ENCODE measurements at regions not wholly inside any gene's neighbourhood (a gene's known extent, or its start where the extent isn't known, plus 50 kb on each side); places are given as distances from the start of the nearest gene placed in this dataset.

GRCh38 chr2:219831957-219832356 lies 204.5 kb downstream of the SLC4A3 start:
- H3K9me3 ChIP-seq (ENCODE audit: control insufficient read depth, low read length) = no peaks in the 10 kb centered on the region
- H3K4me1 ChIP-seq (ENCODE audit: control insufficient read depth, insufficient read depth, low read length, poor library complexity, severe bottlenecking) = no peaks in the 10 kb centered on the region
- WGBS, 2 experiments (ENCODE audit: insufficient coverage in 2 of 2) = 92% methylated on average over 2 of the region's 2 CpGs

GRCh38 chr2:219832904-219833303 lies 205.5 kb downstream of the SLC4A3 start:
- Histone ChIP-seq H3K36me3 (ENCODE audit: control insufficient read depth, insufficient read depth, low read length) (no peaks in the 10 kb centered on the region), H3K27ac (ENCODE audit: low read depth, low read length, severe bottlenecking) (no peak overlapping the region), H3K4me1 (ENCODE audit: control insufficient read depth, insufficient read depth, low read length, poor library complexity, severe bottlenecking) (no peaks in the 10 kb centered on the region), H3K4me3 (ENCODE audit: extremely low read depth, insufficient read depth, low read length, poor library complexity, severe bottlenecking) (no peak overlapping the region), H3K9me3 (ENCODE audit: control insufficient read depth, low read length) (no peaks in the 10 kb centered on the region)
- WGBS, 2 experiments (ENCODE audit: insufficient coverage in 2 of 2) = 86 to 88% methylated on average over 1 of the region's 1 CpG

More at GRCh38 chr2:219831957-219832356, 204.5 kb downstream of the SLC4A3 start:
- no peaks in the 10 kb centered on the region for H3K36me3 ChIP-seq (ENCODE audit: control insufficient read depth, insufficient read depth, low read length)
- no peak overlapping the region for H3K4me3 ChIP-seq (ENCODE audit: extremely low read depth, insufficient read depth, low read length, poor library complexity, severe bottlenecking)
- H3K27ac ChIP-seq (ENCODE audit: low read depth, low read length, severe bottlenecking) = no peak overlapping the region

- 64 to 94% methylated on average over 1 to 3 of the region's 3 CpGs for WGBS, 2 experiments (ENCODE audit: insufficient coverage in 2 of 2)
- no peak overlapping the region for H3K4me3 ChIP-seq (ENCODE audit: extremely low read depth, insufficient read depth, low read length, poor library complexity, severe bottlenecking)
- H3K4me1 ChIP-seq (ENCODE audit: control insufficient read depth, insufficient read depth, low read length, poor library complexity, severe bottlenecking) = no peaks in the 10 kb centered on the region
- H3K27ac ChIP-seq (ENCODE audit: low read depth, low read length, severe bottlenecking) = no peak overlapping the region
- no peaks in the 10 kb centered on the region for H3K9me3 ChIP-seq (ENCODE audit: control insufficient read depth, low read length)
- no peaks in the 10 kb centered on the region for H3K36me3 ChIP-seq (ENCODE audit: control insufficient read depth, insufficient read depth, low read length)
Observed at GRCh38 chr2:219835493-219835892, 208.1 kb downstream of the SLC4A3 start.

GRCh38 chr2:219836647-219837177 lies 209.3 kb downstream of the SLC4A3 start:
- Histone ChIP-seq H3K9me3 (ENCODE audit: control insufficient read depth, low read length) (no peaks in the 10 kb centered on the region), H3K36me3 (ENCODE audit: control insufficient read depth, insufficient read depth, low read length) (no peaks in the 10 kb centered on the region), H3K4me1 (ENCODE audit: control insufficient read depth, insufficient read depth, low read length, poor library complexity, severe bottlenecking) (no peaks in the 10 kb centered on the region), H3K27ac (ENCODE audit: low read depth, low read length, severe bottlenecking) (no peak overlapping the region), H3K4me3 (ENCODE audit: extremely low read depth, insufficient read depth, low read length, poor library complexity, severe bottlenecking) (no peak overlapping the region)
- 88 to 90% methylated on average over 1 to 2 of the region's 4 CpGs for WGBS, 2 experiments (ENCODE audit: insufficient coverage in 2 of 2)

- 90 to 91% methylated on average over 3 of the region's 7 CpGs for whole genome bisulfite sequencing, 2 experiments (ENCODE audit: insufficient coverage in 2 of 2)
- H3K27ac ChIP-seq (ENCODE audit: low read depth, low read length, severe bottlenecking) = no peak overlapping the region
- H3K36me3 ChIP-seq (ENCODE audit: control insufficient read depth, insufficient read depth, low read length) = no peaks in the 10 kb centered on the region
- no peak overlapping the region for H3K4me3 ChIP-seq (ENCODE audit: extremely low read depth, insufficient read depth, low read length, poor library complexity, severe bottlenecking)
- no peaks in the 10 kb centered on the region for H3K9me3 ChIP-seq (ENCODE audit: control insufficient read depth, low read length)
- no peaks in the 10 kb centered on the region for H3K4me1 ChIP-seq (ENCODE audit: control insufficient read depth, insufficient read depth, low read length, poor library complexity, severe bottlenecking)
Observed at GRCh38 chr2:219844401-219845091, 217.1 kb downstream of the SLC4A3 start.

- no peak overlapping the region for H3K4me3 ChIP-seq (ENCODE audit: extremely low read depth, insufficient read depth, low read length, poor library complexity, severe bottlenecking)
- no peaks in the 10 kb centered on the region for H3K36me3 ChIP-seq (ENCODE audit: control insufficient read depth, insufficient read depth, low read length)
- 0% methylated on average over 1 of the region's 3 CpGs; no CpG with 5 or more reads in 1 of the 2 experiments for WGBS, 2 experiments (ENCODE audit: insufficient coverage in 2 of 2)
- H3K27ac ChIP-seq (ENCODE audit: low read depth, low read length, severe bottlenecking) = no peak overlapping the region
- no peaks in the 10 kb centered on the region for H3K9me3 ChIP-seq (ENCODE audit: control insufficient read depth, low read length)
- H3K4me1 ChIP-seq (ENCODE audit: control insufficient read depth, insufficient read depth, low read length, poor library complexity, severe bottlenecking) = no peaks in the 10 kb centered on the region
Observed at GRCh38 chr2:219848882-219849281, 221.5 kb downstream of the SLC4A3 start.

- Histone ChIP-seq H3K4me1 (ENCODE audit: control insufficient read depth, insufficient read depth, low read length, poor library complexity, severe bottlenecking) (no peaks in the 10 kb centered on the region), H3K4me3 (ENCODE audit: extremely low read depth, insufficient read depth, low read length, poor library complexity, severe bottlenecking) (no peak overlapping the region), H3K36me3 (ENCODE audit: control insufficient read depth, insufficient read depth, low read length) (no peaks in the 10 kb centered on the region), H3K9me3 (ENCODE audit: control insufficient read depth, low read length) (no peaks in the 10 kb centered on the region), H3K27ac (ENCODE audit: low read depth, low read length, severe bottlenecking) (no peak overlapping the region)
- 54 to 61% methylated on average over 2 to 4 of the region's 6 CpGs for WGBS, 2 experiments (ENCODE audit: insufficient coverage in 2 of 2)
Observed at GRCh38 chr2:219851169-219851568, 223.7 kb downstream of the SLC4A3 start.

- WGBS, 2 experiments (ENCODE audit: insufficient coverage in 2 of 2) = 76 to 77% methylated on average over 17 to 20 of the region's 22 CpGs
- Histone ChIP-seq H3K36me3 (ENCODE audit: control insufficient read depth, insufficient read depth, low read length) (no peaks in the 10 kb centered on the region), H3K9me3 (ENCODE audit: control insufficient read depth, low read length) (no peaks in the 10 kb centered on the region), H3K27ac (ENCODE audit: low read depth, low read length, severe bottlenecking) (no peak overlapping the region), H3K4me3 (ENCODE audit: extremely low read depth, insufficient read depth, low read length, poor library complexity, severe bottlenecking) (no peak overlapping the region), H3K4me1 (ENCODE audit: control insufficient read depth, insufficient read depth, low read length, poor library complexity, severe bottlenecking) (no peaks in the 10 kb centered on the region)
Observed at GRCh38 chr2:219851801-219852481, 224.5 kb downstream of the SLC4A3 start.

- Histone ChIP-seq H3K9me3 (ENCODE audit: control insufficient read depth, low read length) (no peaks in the 10 kb centered on the region), H3K36me3 (ENCODE audit: control insufficient read depth, insufficient read depth, low read length) (no peaks in the 10 kb centered on the region), H3K4me1 (ENCODE audit: control insufficient read depth, insufficient read depth, low read length, poor library complexity, severe bottlenecking) (no peaks in the 10 kb centered on the region), H3K27ac (ENCODE audit: low read depth, low read length, severe bottlenecking) (no peak overlapping the region), H3K4me3 (ENCODE audit: extremely low read depth, insufficient read depth, low read length, poor library complexity, severe bottlenecking) (no peak overlapping the region)
- WGBS, 2 experiments (ENCODE audit: insufficient coverage in 2 of 2) = 91 to 95% methylated on average over 11 to 12 of the region's 12 CpGs
Observed at GRCh38 chr2:219852626-219853025, 225.2 kb downstream of the SLC4A3 start.

GRCh38 chr2:219856602-219857001 lies 229.2 kb downstream of the SLC4A3 start:
- Histone ChIP-seq H3K27ac (ENCODE audit: low read depth, low read length, severe bottlenecking) (no peak overlapping the region), H3K36me3 (ENCODE audit: control insufficient read depth, insufficient read depth, low read length) (no peaks in the 10 kb centered on the region), H3K4me3 (ENCODE audit: extremely low read depth, insufficient read depth, low read length, poor library complexity, severe bottlenecking) (no peak overlapping the region), H3K9me3 (ENCODE audit: control insufficient read depth, low read length) (no peaks in the 10 kb centered on the region), H3K4me1 (ENCODE audit: control insufficient read depth, insufficient read depth, low read length, poor library complexity, severe bottlenecking) (no peaks in the 10 kb centered on the region)
- WGBS, 2 experiments (ENCODE audit: insufficient coverage in 2 of 2) = 91 to 100% methylated on average over 3 of the region's 3 CpGs

GRCh38 chr2:219857751-219858150 lies 230.3 kb downstream of the SLC4A3 start:
- Histone ChIP-seq H3K9me3 (ENCODE audit: control insufficient read depth, low read length) (no peaks in the 10 kb centered on the region), H3K4me3 (ENCODE audit: extremely low read depth, insufficient read depth, low read length, poor library complexity, severe bottlenecking) (no peak overlapping the region), H3K4me1 (ENCODE audit: control insufficient read depth, insufficient read depth, low read length, poor library complexity, severe bottlenecking) (no peaks in the 10 kb centered on the region), H3K36me3 (ENCODE audit: control insufficient read depth, insufficient read depth, low read length) (no peaks in the 10 kb centered on the region), H3K27ac (ENCODE audit: low read depth, low read length, severe bottlenecking) (no peak overlapping the region)
- WGBS, 2 experiments (ENCODE audit: insufficient coverage in 2 of 2) = 94 to 100% methylated on average over 1 to 4 of the region's 4 CpGs

Data from mesodermal cell (in vitro differentiated cells).